Testis (tissue), 2 donors: ENCODE measurements at regions not wholly inside any gene's neighbourhood (a gene's known extent, or its start where the extent isn't known, plus 50 kb on each side); places are given as distances from the start of the nearest gene placed in this dataset.

Experiments
- CTCF ChIP-seq, 3 experiments: fragments of 450-650 bp in 2 of 3; fragments of 200-600 bp in 1 of 3; sonication (generic) in 1 of 3; IDR thresholded peaks; one replicate each; pipeline ENCODE4 v1.5.1; 2016 to 2019; ENCODE audit warnings: antibody characterized with exemption in 3 of 3, mild to moderate bottlenecking in 2 of 3, moderate library complexity in 1 of 3
- POLR2A ChIP-seq: fragments of 450-650 bp; IDR thresholded peaks from one replicate; pipeline ENCODE4 v1.6.1; 2017; ENCODE audit warnings: antibody characterized with exemption, mild to moderate bottlenecking, moderate library complexity

- TF ChIP-seq CTCF (IDR thresholded peaks at IDR 0.05) = no peak
- TF ChIP-seq POLR2A = no peak
These were observed 58.1 kb downstream of the SOCS3 start for GRCh38 chr17:78301821-78302213.
